H1 (cell line): ENCODE measurements at regions not wholly inside any gene's neighbourhood (a gene's known extent, or its start where the extent isn't known, plus 50 kb on each side); places are given as distances from the start of the nearest gene placed in this dataset.

Experiments used
- CTCF ChIA-PET: fragments of 300-600 bp; sonication (Branson Sonifier 250); formaldehyde crosslinking; loops from one replicate; lab custom pipeline; 2021; ENCODE audit not compliant: partially characterized antibody; lab: Charles Lee
- POLR2A ChIA-PET: fragments of 300-600 bp; sonication (Branson Sonifier 250); formaldehyde crosslinking; loops from one replicate; lab custom pipeline; 2021; ENCODE audit warnings: inconsistent platforms; ENCODE audit not compliant: partially characterized antibody; lab: Charles Lee
- DNase-seq, 2 experiments: peaks; one replicate each; pipeline versions ENCODE4 v3.0.0 to v3.0.0-alpha.2; 2010 to 2022; ENCODE audit warnings: low spot score in 2 of 2, low read depth in 1 of 2, mixed read lengths in 1 of 2
- FAIRE-seq: peaks from 2 replicates; lab custom pipeline; 2011; peaks lifted over from hg19 to GRCh38; lab: Jason Lieb, UNC
- H2AFZ ChIP-seq: 2 replicates; pipeline ENCODE4 v1.8.1; 2012; ENCODE audit warnings: low read length, inconsistent platforms
- H2AK5ac ChIP-seq: 2 replicates; pipeline ENCODE4 v1.6.1; 2013; ENCODE audit warnings: low read depth, low read length
- H2BK120ac ChIP-seq: replicated peaks from 2 replicates; pipeline ENCODE3; 2013; ENCODE audit warnings: low read depth, low read length, inconsistent platforms
- H2BK12ac ChIP-seq: 2 replicates; pipeline ENCODE4 v1.6.1; 2013; ENCODE audit warnings: low read depth, low read length
- H2BK15ac ChIP-seq: 2 replicates; pipeline ENCODE4 v1.6.1; 2013; ENCODE audit warnings: low read length
- H2BK20ac ChIP-seq: 2 replicates; pipeline ENCODE4 v1.6.1; 2013; ENCODE audit warnings: low read length
- H2BK5ac ChIP-seq: 2 replicates; pipeline ENCODE4 v1.6.1; 2013; ENCODE audit warnings: low read depth, low read length
- H3K14ac ChIP-seq: 2 replicates; pipeline ENCODE4 v1.6.1; 2013; ENCODE audit warnings: inconsistent platforms; ENCODE audit not compliant: insufficient read length
- H3K18ac ChIP-seq: 2 replicates; pipeline ENCODE4 v1.6.1; 2013; ENCODE audit warnings: low read length; ENCODE audit errors: extremely low read depth
- H3K23ac ChIP-seq: 2 replicates; pipeline ENCODE4 v1.6.1; 2013; ENCODE audit warnings: inconsistent platforms; ENCODE audit not compliant: insufficient read length
- H3K23me2 ChIP-seq: 2 replicates; pipeline ENCODE4 v1.6.1; 2013; ENCODE audit warnings: low read depth, low read length
- H3K27ac ChIP-seq: 2 replicates; pipeline ENCODE4 v1.6.1; 2011; ENCODE audit warnings: low read depth, low read length, inconsistent platforms
- H3K27me3 ChIP-seq, 4 experiments: replicated peaks in 1 of 4; 1 replicate in 1 of 4; 2 replicates in 3 of 4; pipeline versions ENCODE4 v1.6.1 to v1.8.1; 2011 to 2013; ENCODE audit warnings: low read length in 3 of 4, mild to moderate bottlenecking in 3 of 4, inconsistent platforms in 2 of 4, mixed read lengths in 2 of 4, moderate library complexity in 1 of 4; ENCODE audit not compliant: control insufficient read depth in 3 of 4, insufficient read depth in 3 of 4; ENCODE audit errors: extremely low read depth in 1 of 4
- H3K36me3 ChIP-seq, 4 experiments: 2 replicates each; pipeline versions ENCODE4 v1.6.1 to v1.8.1; 2011 to 2013; ENCODE audit warnings: mild to moderate bottlenecking in 4 of 4, low read length in 3 of 4, moderate library complexity in 2 of 4, control low read depth in 1 of 4, inconsistent platforms in 1 of 4; ENCODE audit not compliant: insufficient read depth in 4 of 4, control insufficient read depth in 2 of 4
- H3K4ac ChIP-seq: replicated peaks from 2 replicates; pipeline ENCODE3; 2013; ENCODE audit warnings: low read length, low read depth, mixed read lengths, inconsistent platforms; ENCODE audit not compliant: insufficient read length
- H3K4me1 ChIP-seq, 4 experiments: replicated peaks in 1 of 4; 1 replicate in 1 of 4; 2 replicates in 3 of 4; pipeline versions ENCODE4 v1.6.1 to v1.8.1; 2011 to 2013; ENCODE audit warnings: low read length in 3 of 4, inconsistent platforms in 2 of 4, mixed read lengths in 1 of 4; ENCODE audit not compliant: insufficient read depth in 4 of 4, control insufficient read depth in 3 of 4
- H3K4me2 ChIP-seq, 2 experiments: 2 replicates each; pipeline versions ENCODE4 v1.6.1 to v1.8.1; 2011 to 2013; ENCODE audit warnings: low read depth in 2 of 2, low read length in 2 of 2, control low read depth in 1 of 2, inconsistent platforms in 1 of 2, mild to moderate bottlenecking in 1 of 2; ENCODE audit not compliant: insufficient read depth in 1 of 2
- H3K4me3 ChIP-seq, 4 experiments: fragments of 200-600, 300-600 bp in 1 of 4; sonication (generic), shearing (Covaris generic), sonication (Bioruptor Twin) in 1 of 4; 2 replicates each; pipeline versions ENCODE4 v1.5.1 to v1.8.1; 2011 to 2016; ENCODE audit warnings: low read length in 4 of 4, low read depth in 3 of 4, control low read depth in 2 of 4, inconsistent platforms in 2 of 4, mild to moderate bottlenecking in 2 of 4, mixed read lengths in 1 of 4, moderate library complexity in 1 of 4; ENCODE audit not compliant: insufficient read depth in 2 of 4; ENCODE audit errors: extremely low read depth in 1 of 4
- H3K56ac ChIP-seq: replicated peaks from 2 replicates; pipeline ENCODE3; 2013; ENCODE audit warnings: low read depth, mild to moderate bottlenecking, mixed read lengths, low read length, inconsistent platforms; ENCODE audit not compliant: insufficient read length
- H3K79me1 ChIP-seq: 2 replicates; pipeline ENCODE4 v1.6.1; 2013; ENCODE audit warnings: low read depth, low read length, control low read depth
- H3K79me2 ChIP-seq, 2 experiments: 2 replicates each; pipeline versions ENCODE4 v1.6.1 to v1.8.1; 2012 to 2013; ENCODE audit warnings: low read length in 2 of 2, mild to moderate bottlenecking in 2 of 2, inconsistent platforms in 1 of 2; ENCODE audit not compliant: insufficient read depth in 2 of 2, control insufficient read depth in 1 of 2
- H3K9ac ChIP-seq, 4 experiments: replicated peaks in 1 of 4; 1 replicate in 1 of 4; 2 replicates in 3 of 4; pipeline versions ENCODE4 v1.6.1 to v1.8.1; 2011 to 2013; ENCODE audit warnings: low read depth in 3 of 4, low read length in 3 of 4, control low read depth in 2 of 4, mild to moderate bottlenecking in 2 of 4, moderate library complexity in 2 of 4, inconsistent platforms in 1 of 4; ENCODE audit errors: extremely low read depth in 1 of 4
- H3K9me3 ChIP-seq, 2 experiments: 2 replicates each; pipeline versions ENCODE4 v1.6.1 to v1.8.1; 2012 to 2013; ENCODE audit warnings: mild to moderate bottlenecking in 2 of 2, moderate library complexity in 2 of 2, control low read depth in 1 of 2, inconsistent platforms in 1 of 2, low read depth in 1 of 2, low read length in 1 of 2, mixed read lengths in 1 of 2; ENCODE audit not compliant: insufficient read depth in 2 of 2
- H4K20me1 ChIP-seq, 2 experiments: replicated peaks in 1 of 2; 2 replicates each; pipeline versions ENCODE3 to v1.8.1; 2011 to 2013; ENCODE audit warnings: inconsistent platforms in 2 of 2, low read length in 2 of 2, mild to moderate bottlenecking in 1 of 2; ENCODE audit not compliant: insufficient read depth in 2 of 2, control insufficient read depth in 1 of 2
- H4K5ac ChIP-seq: 2 replicates; pipeline ENCODE4 v1.6.1; 2013; ENCODE audit warnings: low read length, low read depth, mixed read lengths, inconsistent platforms; ENCODE audit not compliant: insufficient read length
- H4K8ac ChIP-seq: 2 replicates; pipeline ENCODE4 v1.8.0; 2013; ENCODE audit warnings: mild to moderate bottlenecking, moderate library complexity, low read length, inconsistent platforms; ENCODE audit not compliant: insufficient read depth; ENCODE audit errors: extremely low read depth
- H4K91ac ChIP-seq: replicated peaks from 2 replicates; pipeline ENCODE3; 2013; ENCODE audit warnings: low read length, mixed read lengths, inconsistent platforms; ENCODE audit not compliant: insufficient read length
- CBX5 ChIP-seq: fragments of 300-800, 300-1000 bp; sonication (generic); IDR thresholded peaks from 2 replicates; pipeline ENCODE4 v1.7.1; 2016; ENCODE audit warnings: antibody characterized with exemption, low read length, low read depth
- CEBPB ChIP-seq: IDR thresholded peaks from 2 replicates; pipeline ENCODE4 v1.6.1; 2012; ENCODE audit warnings: low read depth, low read length
- CHD2 ChIP-seq: IDR thresholded peaks from 2 replicates; pipeline ENCODE4 v1.6.1; 2012; ENCODE audit warnings: low read length, improper control_type of control experiment
- FOSL1 ChIP-seq: IDR thresholded peaks from 2 replicates; pipeline ENCODE4 v1.6.1; 2011; ENCODE audit warnings: mild to moderate bottlenecking, low read depth, low read length, moderate library complexity; ENCODE audit not compliant: insufficient read depth
- GABPA ChIP-seq: IDR thresholded peaks from 2 replicates; pipeline ENCODE4 v1.6.1; 2011; ENCODE audit warnings: mild to moderate bottlenecking, low read length, moderate library complexity, borderline replicate concordance; ENCODE audit not compliant: insufficient read depth
- HDAC2 ChIP-seq, 2 experiments: fragments of 300-600 bp in 1 of 2; sonication (generic) in 1 of 2; IDR thresholded peaks; 2 replicates each; pipeline ENCODE4 v1.6.1; 2011 to 2012; ENCODE audit warnings: low read depth in 2 of 2, low read length in 2 of 2, mild to moderate bottlenecking in 2 of 2, moderate library complexity in 2 of 2, borderline replicate concordance in 1 of 2, inconsistent platforms in 1 of 2
- POLR2A ChIP-seq, 2 experiments: IDR thresholded peaks; 1 replicate in 1 of 2; 2 replicates in 1 of 2; pipeline ENCODE4 v1.6.1; 2011; ENCODE audit warnings: low read depth in 2 of 2, low read length in 2 of 2, mild to moderate bottlenecking in 2 of 2; ENCODE audit errors: control extremely low read depth in 1 of 2
- RBBP5 ChIP-seq: IDR thresholded peaks from 2 replicates; pipeline ENCODE4 v1.7.1; 2012; ENCODE audit warnings: low read depth, mild to moderate bottlenecking, inconsistent platforms, low read length, moderate library complexity, borderline replicate concordance
- RFX5 ChIP-seq: IDR thresholded peaks from 2 replicates; pipeline ENCODE4 v1.6.1; 2011; ENCODE audit warnings: low read depth, low read length, improper control_type of control experiment, borderline replicate concordance
- SIRT6 ChIP-seq: IDR thresholded peaks from one replicate; pipeline ENCODE4 v1.7.1; 2012; ENCODE audit warnings: low read length, inconsistent platforms
- SP2 ChIP-seq: IDR thresholded peaks from 2 replicates; pipeline ENCODE4 v1.6.1; 2012; ENCODE audit warnings: mild to moderate bottlenecking, low read length, inconsistent platforms
- TBP ChIP-seq: IDR thresholded peaks from 2 replicates; pipeline ENCODE4 v1.6.1; 2011; ENCODE audit warnings: low read depth, low read length, improper control_type of control experiment
- TCF12 ChIP-seq: IDR thresholded peaks from 2 replicates; pipeline ENCODE4 v1.6.1; 2011; ENCODE audit warnings: low read depth, mild to moderate bottlenecking, low read length
- TEAD4 ChIP-seq: IDR thresholded peaks from 2 replicates; pipeline ENCODE4 v1.6.1; 2012; ENCODE audit warnings: low read depth, low read length, inconsistent platforms, mixed read lengths
- WGBS, 2 experiments: shearing (Covaris generic) in 1 of 2; methylation state at CpG; one replicate each; pipeline versions ENCODE4 v1.1.6 to v1.1.7; 2013 to 2015; ENCODE audit warnings: low lambda C conversion rate in 2 of 2, mixed read lengths in 2 of 2, inconsistent platforms in 1 of 2, low coverage in 1 of 2, missing lambda C conversion rate in 1 of 2; ENCODE audit not compliant: insufficient replicate concordance in 2 of 2, insufficient coverage in 1 of 2, insufficient read length in 1 of 2; ENCODE audit errors: extremely low coverage in 1 of 2, missing lambda C conversion rate in 1 of 2; 5-methylcytosine and 5-hydroxymethylcytosine counted together

DNA sequence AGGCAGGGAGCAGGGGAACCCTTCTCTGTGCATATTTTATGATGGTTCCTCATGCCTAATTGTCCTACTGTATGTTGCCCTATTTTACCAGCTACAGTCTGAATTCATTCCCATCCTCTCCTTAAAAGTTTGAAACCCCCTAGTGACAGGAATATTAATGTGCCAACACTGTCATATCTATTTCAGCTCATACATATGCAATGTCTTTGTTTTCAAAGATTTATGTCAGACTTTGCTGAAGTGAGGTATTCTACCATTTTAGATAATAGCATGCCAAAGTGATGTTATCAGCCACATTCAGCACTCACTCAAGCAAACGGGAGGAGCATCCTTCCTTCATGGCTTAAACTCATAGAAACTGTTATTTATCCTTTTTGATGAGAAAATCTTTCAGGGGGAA, 696.5 kb downstream of the NR2F1-AS1 start:
- no peak overlapping the region for H4K8ac ChIP-seq
- no peak overlapping the region for H3K14ac ChIP-seq
- no peaks in the 10 kb centered on the region for H4K20me1 ChIP-seq
- no peak overlapping the region for H3K23ac ChIP-seq
- H3K79me2 ChIP-seq, result no peaks in the 10 kb centered on the region
- no peak overlapping the region for H3K4me3 ChIP-seq
- H3K4ac ChIP-seq, result no peak overlapping the region
- H2BK120ac ChIP-seq, result no peak overlapping the region
- no peak overlapping the region for H3K56ac ChIP-seq
- H3K9me3 ChIP-seq, result no peaks in the 10 kb centered on the region
- FAIRE-seq (no peak), DNase-seq (no peak)
- H2BK15ac ChIP-seq, result no peak overlapping the region
- peaks cover 0 to 2% (median 0%) of the 10 kb centered on the region in 4 experiments; a peak in 1 of 7 replicates for H3K4me1 ChIP-seq
- no peaks in the 10 kb centered on the region for H3K27me3 ChIP-seq
- ChIA-PET CTCF (no interaction called here), POLR2A (no interaction called here)
- no peak overlapping the region for H2AFZ ChIP-seq
- H4K5ac ChIP-seq, result no peak overlapping the region
- H2BK12ac ChIP-seq, result no peak overlapping the region
- H2BK5ac ChIP-seq, result no peak overlapping the region
- H3K9ac ChIP-seq, result no peak overlapping the region
- H4K91ac ChIP-seq, result no peak overlapping the region
- no peak overlapping the region for H2AK5ac ChIP-seq
- no peaks in the 10 kb centered on the region; a peak in 1 of 8 replicates for H3K36me3 ChIP-seq
- no peak overlapping the region for H3K27ac ChIP-seq
- WGBS, 2 experiments, result 95% methylated on average over 1 of the region's 1 CpG; no CpG with 5 or more reads in 1 of the 2 experiments
- H3K79me1 ChIP-seq, result no peaks in the 10 kb centered on the region
- H3K4me2 ChIP-seq, result no peak overlapping the region
- no peak overlapping the region for H3K18ac ChIP-seq
- no peak overlapping the region for H2BK20ac ChIP-seq
- no peaks in the 10 kb centered on the region for H3K23me2 ChIP-seq
- no peak for TF ChIP-seq TEAD4
- TF ChIP-seq POLR2A (IDR thresholded peaks at IDR 0.05; ENCODE audit: control extremely low read depth in 1 of 2, low read depth in 2 of 2, low read length in 2 of 2), result no peak
- TF ChIP-seq FOSL1, result no peak
- no peak for TF ChIP-seq RFX5
- TF ChIP-seq CHD2, result no peak
- TF ChIP-seq HDAC2 (IDR thresholded peaks at IDR 0.05; ENCODE audit: borderline replicate concordance in 1 of 2, low read depth in 2 of 2, low read length in 2 of 2), result no peak
- no peak for TF ChIP-seq SIRT6
- TF ChIP-seq CEBPB, result no peak
- TF ChIP-seq TBP, result no peak
- TF ChIP-seq GABPA, result no peak
- TF ChIP-seq TCF12, result no peak
- no peak for TF ChIP-seq SP2
- no peak for TF ChIP-seq CBX5
- TF ChIP-seq RBBP5, result no peak
